DND-41 (cell line): ENCODE measurements at regions not wholly inside any gene's neighbourhood (a gene's known extent, or its start where the extent isn't known, plus 50 kb on each side); places are given as distances from the start of the nearest gene placed in this dataset.

Source experiments
- EZH2 ChIP-seq: IDR thresholded peaks from 3 replicates; pipeline ENCODE4 v1.6.1; 2012; ENCODE audit warnings: borderline replicate concordance, low read depth, mild to moderate bottlenecking, moderate library complexity, low read length, inconsistent platforms; ENCODE audit not compliant: severe bottlenecking
- TF ChIP-seq, protein P1 (sequence below): IDR thresholded peaks from 2 replicates; pipeline ENCODE4 v1.5.1; 2012; ENCODE audit warnings: borderline replicate concordance, low read length, moderate library complexity, mild to moderate bottlenecking; ENCODE audit not compliant: poor library complexity, severe bottlenecking; ENCODE audit errors: extremely low read depth

DNA sequence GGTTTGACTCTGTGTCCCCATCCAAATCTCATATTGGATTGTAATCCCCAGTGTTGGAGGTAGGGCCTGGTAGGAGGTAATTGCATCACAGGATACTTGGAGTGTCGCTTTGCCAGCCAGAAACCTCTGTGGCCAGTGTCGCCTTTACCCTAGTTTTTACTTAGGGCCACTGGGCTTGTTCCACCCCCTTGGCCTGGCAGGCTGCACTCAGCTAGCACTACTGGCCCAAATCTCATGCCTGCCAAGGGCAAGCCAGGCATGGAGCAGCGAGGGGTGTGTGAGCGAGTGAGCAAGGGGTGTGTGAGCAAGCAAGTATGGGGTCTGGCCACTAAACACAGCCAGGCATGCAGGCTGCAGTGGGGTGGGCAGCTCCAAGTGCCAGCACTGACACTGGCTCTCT lies 178.7 kb upstream of the MGAT5 start:
- TF ChIP-seq, protein P1, sequence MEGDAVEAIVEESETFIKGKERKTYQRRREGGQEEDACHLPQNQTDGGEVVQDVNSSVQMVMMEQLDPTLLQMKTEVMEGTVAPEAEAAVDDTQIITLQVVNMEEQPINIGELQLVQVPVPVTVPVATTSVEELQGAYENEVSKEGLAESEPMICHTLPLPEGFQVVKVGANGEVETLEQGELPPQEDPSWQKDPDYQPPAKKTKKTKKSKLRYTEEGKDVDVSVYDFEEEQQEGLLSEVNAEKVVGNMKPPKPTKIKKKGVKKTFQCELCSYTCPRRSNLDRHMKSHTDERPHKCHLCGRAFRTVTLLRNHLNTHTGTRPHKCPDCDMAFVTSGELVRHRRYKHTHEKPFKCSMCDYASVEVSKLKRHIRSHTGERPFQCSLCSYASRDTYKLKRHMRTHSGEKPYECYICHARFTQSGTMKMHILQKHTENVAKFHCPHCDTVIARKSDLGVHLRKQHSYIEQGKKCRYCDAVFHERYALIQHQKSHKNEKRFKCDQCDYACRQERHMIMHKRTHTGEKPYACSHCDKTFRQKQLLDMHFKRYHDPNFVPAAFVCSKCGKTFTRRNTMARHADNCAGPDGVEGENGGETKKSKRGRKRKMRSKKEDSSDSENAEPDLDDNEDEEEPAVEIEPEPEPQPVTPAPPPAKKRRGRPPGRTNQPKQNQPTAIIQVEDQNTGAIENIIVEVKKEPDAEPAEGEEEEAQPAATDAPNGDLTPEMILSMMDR = no peak
- TF ChIP-seq EZH2 = no peak
